Thymus (tissue), 11 donors: ENCODE measurements at regions not wholly inside any gene's neighbourhood (a gene's known extent, or its start where the extent isn't known, plus 50 kb on each side); places are given as distances from the start of the nearest gene placed in this dataset.

Experiments used
- DNase-seq, 9 donors: peaks; one replicate each; pipeline ENCODE4 v3.0.0-alpha.2; 2013; ENCODE audit warnings: low spot score in 9 of 9, low read depth in 6 of 9, missing footprints in 1 of 9
- H3K27ac ChIP-seq, 2 donors: one replicate each; pipeline ENCODE4 v1.5.1; 2013; ENCODE audit warnings: control low read depth in 1 of 2, low read depth in 1 of 2, low read length in 1 of 2, mild to moderate bottlenecking in 1 of 2, moderate library complexity in 1 of 2
- H3K27me3 ChIP-seq, 2 donors: one replicate each; pipeline ENCODE4 v1.5.1; 2013; ENCODE audit warnings: low read length in 1 of 2; ENCODE audit not compliant: control insufficient read depth in 2 of 2, insufficient read depth in 1 of 2
- H3K36me3 ChIP-seq, 2 donors: one replicate each; pipeline ENCODE4 v1.5.1; 2013; ENCODE audit warnings: low read length in 1 of 2, mild to moderate bottlenecking in 1 of 2, moderate library complexity in 1 of 2; ENCODE audit not compliant: control insufficient read depth in 2 of 2, insufficient read depth in 2 of 2
- H3K4me1 ChIP-seq, 2 donors: one replicate each; pipeline ENCODE4 v1.5.1; 2013; ENCODE audit warnings: low read length in 2 of 2; ENCODE audit not compliant: control insufficient read depth in 2 of 2, insufficient read depth in 2 of 2
- H3K4me3 ChIP-seq, 2 donors: one replicate each; pipeline ENCODE4 v1.5.1; 2013; ENCODE audit warnings: low read length in 2 of 2, control low read depth in 1 of 2, mild to moderate bottlenecking in 1 of 2
- H3K9me3 ChIP-seq, 2 donors: one replicate each; pipeline ENCODE4 v1.5.1; 2013; ENCODE audit warnings: low read length in 1 of 2, mild to moderate bottlenecking in 1 of 2; ENCODE audit not compliant: control insufficient read depth in 2 of 2, insufficient read depth in 1 of 2
- WGBS: extraction: QIAGEN DNeasy Blood & Tissue Kit; methylation state at CpG from one replicate; pipeline ENCODE4 v1.1.7; 2013; 5-methylcytosine and 5-hydroxymethylcytosine counted together
- donor health status: healthy.

GRCh38 chr3:102163039-102163817 lies 271.6 kb upstream of the ZPLD1 start:
- WGBS: 77% methylated on average over 1 of the region's 1 CpG
- no peaks in the 10 kb centered on the region for H3K36me3 ChIP-seq
- no peaks in the 10 kb centered on the region for H3K9me3 ChIP-seq
- no peaks in the 10 kb centered on the region for H3K27me3 ChIP-seq
- H3K4me1 ChIP-seq: no peaks in the 10 kb centered on the region
- no peak overlapping the region for H3K4me3 ChIP-seq
- H3K27ac ChIP-seq: no peak overlapping the region
- no peak for DNase-seq

- WGBS: 97% methylated on average over 4 of the region's 4 CpGs
- H3K36me3 ChIP-seq: no peaks in the 10 kb centered on the region
- H3K4me3 ChIP-seq: no peak overlapping the region
- no peaks in the 10 kb centered on the region for H3K4me1 ChIP-seq
- H3K9me3 ChIP-seq: no peaks in the 10 kb centered on the region
- DNase-seq: no peak
- H3K27ac ChIP-seq: no peak overlapping the region
- no peaks in the 10 kb centered on the region for H3K27me3 ChIP-seq
Observed at GRCh38 chr3:102163818-102164154, 271.0 kb upstream of the ZPLD1 start.

- Histone ChIP-seq H3K9me3 (no peaks in the 10 kb centered on the region), H3K27ac (no peak overlapping the region), H3K27me3 (no peaks in the 10 kb centered on the region), H3K36me3 (no peaks in the 10 kb centered on the region), H3K4me1 (no peaks in the 10 kb centered on the region), H3K4me3 (no peak overlapping the region)
- WGBS: 96% methylated on average over 1 of the region's 1 CpG
- DNase-seq: no peak
Observed at GRCh38 chr3:102165367-102165766, 269.4 kb upstream of the ZPLD1 start.

GRCh38 chr3:102169915-102170479 lies 264.8 kb upstream of the ZPLD1 start:
- Histone ChIP-seq H3K4me1 (no peaks in the 10 kb centered on the region), H3K4me3 (no peak overlapping the region), H3K36me3 (no peaks in the 10 kb centered on the region), H3K27me3 (no peaks in the 10 kb centered on the region), H3K27ac (no peak overlapping the region), H3K9me3 (no peaks in the 10 kb centered on the region)
- no peak for DNase-seq
- WGBS: 93% methylated on average over 1 of the region's 1 CpG

GRCh38 chr3:102170545-102170944 lies 264.3 kb upstream of the ZPLD1 start:
- WGBS: 93% methylated on average over 2 of the region's 2 CpGs
- Histone ChIP-seq H3K27me3 (no peaks in the 10 kb centered on the region), H3K27ac (no peak overlapping the region), H3K4me3 (no peak overlapping the region), H3K36me3 (no peaks in the 10 kb centered on the region), H3K9me3 (no peaks in the 10 kb centered on the region), H3K4me1 (no peaks in the 10 kb centered on the region)
- DNase-seq: no peak

- Histone ChIP-seq H3K4me1 (no peaks in the 10 kb centered on the region), H3K36me3 (no peaks in the 10 kb centered on the region), H3K27me3 (no peaks in the 10 kb centered on the region), H3K4me3 (no peak overlapping the region), H3K9me3 (no peaks in the 10 kb centered on the region), H3K27ac (no peak overlapping the region)
- WGBS: 94% methylated on average over 3 of the region's 3 CpGs
- no peak for DNase-seq
Observed at GRCh38 chr3:102174312-102174712, 260.5 kb upstream of the ZPLD1 start.

- no peak for DNase-seq
- Histone ChIP-seq H3K36me3 (no peaks in the 10 kb centered on the region), H3K4me3 (no peak overlapping the region), H3K27me3 (no peaks in the 10 kb centered on the region), H3K4me1 (no peaks in the 10 kb centered on the region), H3K9me3 (no peaks in the 10 kb centered on the region), H3K27ac (no peak overlapping the region)
- WGBS: 96% methylated on average over 1 of the region's 1 CpG
Observed at GRCh38 chr3:102174832-102175374, 259.9 kb upstream of the ZPLD1 start.

GRCh38 chr3:102176333-102177050 lies 258.3 kb upstream of the ZPLD1 start:
- Histone ChIP-seq H3K9me3 (no peaks in the 10 kb centered on the region), H3K4me1 (no peaks in the 10 kb centered on the region), H3K27me3 (no peaks in the 10 kb centered on the region), H3K4me3 (no peak overlapping the region), H3K27ac (no peak overlapping the region), H3K36me3 (no peaks in the 10 kb centered on the region)
- no peak for DNase-seq
- 44% methylated on average over 5 of the region's 5 CpGs for WGBS

GRCh38 chr3:102177075-102177755 lies 257.6 kb upstream of the ZPLD1 start:
- Histone ChIP-seq H3K36me3 (no peaks in the 10 kb centered on the region), H3K9me3 (no peaks in the 10 kb centered on the region), H3K27me3 (no peaks in the 10 kb centered on the region), H3K27ac (no peak overlapping the region), H3K4me1 (no peaks in the 10 kb centered on the region), H3K4me3 (no peak overlapping the region)
- no peak for DNase-seq
- WGBS: 89% methylated on average over 11 of the region's 11 CpGs
